ENCODE measurements at regions not wholly inside any gene's neighbourhood (a gene's known extent, or its start where the extent isn't known, plus 50 kb on each side); places are given as distances from the start of the nearest gene placed in this dataset.

- CTCF ChIA-PET, result no interaction called here
- DNase-seq, result no peak
- no peak overlapping the region for H3K4me3 Mint-ChIP-seq
- TF ChIP-seq, protein P1, sequence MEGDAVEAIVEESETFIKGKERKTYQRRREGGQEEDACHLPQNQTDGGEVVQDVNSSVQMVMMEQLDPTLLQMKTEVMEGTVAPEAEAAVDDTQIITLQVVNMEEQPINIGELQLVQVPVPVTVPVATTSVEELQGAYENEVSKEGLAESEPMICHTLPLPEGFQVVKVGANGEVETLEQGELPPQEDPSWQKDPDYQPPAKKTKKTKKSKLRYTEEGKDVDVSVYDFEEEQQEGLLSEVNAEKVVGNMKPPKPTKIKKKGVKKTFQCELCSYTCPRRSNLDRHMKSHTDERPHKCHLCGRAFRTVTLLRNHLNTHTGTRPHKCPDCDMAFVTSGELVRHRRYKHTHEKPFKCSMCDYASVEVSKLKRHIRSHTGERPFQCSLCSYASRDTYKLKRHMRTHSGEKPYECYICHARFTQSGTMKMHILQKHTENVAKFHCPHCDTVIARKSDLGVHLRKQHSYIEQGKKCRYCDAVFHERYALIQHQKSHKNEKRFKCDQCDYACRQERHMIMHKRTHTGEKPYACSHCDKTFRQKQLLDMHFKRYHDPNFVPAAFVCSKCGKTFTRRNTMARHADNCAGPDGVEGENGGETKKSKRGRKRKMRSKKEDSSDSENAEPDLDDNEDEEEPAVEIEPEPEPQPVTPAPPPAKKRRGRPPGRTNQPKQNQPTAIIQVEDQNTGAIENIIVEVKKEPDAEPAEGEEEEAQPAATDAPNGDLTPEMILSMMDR (IDR thresholded peaks at IDR 0.05), result no peak
- ATAC-seq (ENCODE audit: low read depth), result no peak
- H3K27ac Mint-ChIP-seq, result no peak overlapping the region
- no peaks in the 10 kb centered on the region for H3K36me3 Mint-ChIP-seq (ENCODE audit: low read depth)
- no peaks in the 10 kb centered on the region for H3K27me3 Mint-ChIP-seq
- H3K9me3 Mint-ChIP-seq, result no peaks in the 10 kb centered on the region
- intact Hi-C loops (cut with micrococcal nuclease), result no loop called here
- POLR2A ChIA-PET, result no interaction called here
- peaks cover 10% of the 10 kb centered on the region for H3K4me1 Mint-ChIP-seq
Observed at GRCh38 chr14:49050822-49051221, 535.4 kb downstream of the RPS29 start.

- H3K27me3 Mint-ChIP-seq, result no peaks in the 10 kb centered on the region
- ChIA-PET CTCF (no interaction called here), POLR2A (no interaction called here)
- intact Hi-C loops (cut with micrococcal nuclease), result no loop called here
- TF ChIP-seq, protein P1 (IDR thresholded peaks at IDR 0.05), result no peak
- DNase-seq (no peak), ATAC-seq (ENCODE audit: low read depth) (no peak)
- H3K36me3 Mint-ChIP-seq (ENCODE audit: low read depth), result no peaks in the 10 kb centered on the region
- no peaks in the 10 kb centered on the region for H3K9me3 Mint-ChIP-seq
- peaks cover 10% of the 10 kb centered on the region for H3K4me1 Mint-ChIP-seq
- no peak overlapping the region for H3K4me3 Mint-ChIP-seq
- no peak overlapping the region for H3K27ac Mint-ChIP-seq
Observed at GRCh38 chr14:49049711-49050110, 536.5 kb downstream of the RPS29 start.

GRCh38 chr14:49044981-49045380 is 541.2 kb downstream of the RPS29 start:
- TF ChIP-seq, protein P1 (IDR thresholded peaks at IDR 0.05), result no peak
- Mint-ChIP-seq H3K4me3 (no peak overlapping the region), H3K9me3 (no peaks in the 10 kb centered on the region), H3K4me1 (peaks cover 4% of the 10 kb centered on the region), H3K36me3 (ENCODE audit: low read depth) (no peaks in the 10 kb centered on the region), H3K27ac (no peak overlapping the region), H3K27me3 (no peaks in the 10 kb centered on the region)
- ATAC-seq (ENCODE audit: low read depth) (no peak), DNase-seq (no peak)
- ChIA-PET POLR2A (no interaction called here), CTCF (no interaction called here)
- intact Hi-C loops (cut with micrococcal nuclease), result no loop called here

DNA sequence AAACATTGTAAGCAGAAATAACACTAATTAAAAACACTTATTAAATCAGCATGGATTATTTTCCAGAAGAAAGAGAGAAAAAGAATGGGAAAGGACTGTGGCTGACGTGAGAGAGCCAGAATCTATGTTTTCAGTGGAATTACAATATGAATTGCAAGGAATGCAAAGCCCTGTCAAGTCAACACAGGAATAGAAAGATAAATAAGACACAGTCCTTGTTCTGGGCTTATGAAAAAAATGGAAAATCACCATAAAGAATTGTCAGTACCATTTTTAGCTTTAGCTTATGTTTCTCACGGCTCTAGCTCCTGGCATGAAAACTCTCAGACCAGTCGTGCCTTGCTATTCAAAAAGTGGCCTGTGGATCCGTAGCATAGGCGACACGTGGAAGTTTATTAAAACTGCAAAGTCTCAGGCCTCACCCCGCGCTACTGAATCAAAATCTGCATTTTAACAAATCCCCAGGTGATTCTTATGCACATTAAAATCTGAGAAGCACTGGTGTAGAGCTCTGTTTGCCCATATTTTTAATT is 549.1 kb downstream of the RPS29 start:
- Mint-ChIP-seq H3K9me3 (no peaks in the 10 kb centered on the region), H3K36me3 (ENCODE audit: low read depth) (no peaks in the 10 kb centered on the region), H3K4me1 (no peaks in the 10 kb centered on the region), H3K27me3 (no peaks in the 10 kb centered on the region), H3K27ac (no peak overlapping the region), H3K4me3 (no peak overlapping the region)
- ATAC-seq (ENCODE audit: low read depth), result no peak
- no peak for DNase-seq
- CTCF ChIA-PET, result no interaction called here
- TF ChIP-seq, protein P1 (IDR thresholded peaks at IDR 0.05), result no peak
- POLR2A ChIA-PET, result no interaction called here
- intact Hi-C loops (cut with micrococcal nuclease), result no loop called here

DNA sequence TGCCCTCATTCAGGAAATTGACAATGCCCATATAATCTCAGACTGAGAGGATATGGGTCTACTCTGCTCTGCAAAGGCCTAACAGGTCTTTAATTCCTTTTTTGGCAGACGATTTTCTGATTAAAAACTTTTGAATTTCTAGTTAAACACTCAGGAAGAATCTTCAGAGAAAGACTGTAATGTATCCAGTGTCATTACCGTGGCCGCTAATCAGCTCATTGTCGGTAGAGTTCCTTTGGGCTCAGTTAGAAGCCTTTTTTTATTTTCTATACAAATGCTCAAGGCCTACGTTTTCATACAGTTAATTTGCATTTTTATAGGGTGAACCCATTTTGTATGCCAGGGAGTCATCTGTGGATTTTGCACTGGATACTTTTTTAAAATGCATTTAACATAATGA is 549.9 kb downstream of the RPS29 start:
- CTCF ChIA-PET, result no interaction called here
- Mint-ChIP-seq H3K27ac (no peak overlapping the region), H3K4me1 (no peaks in the 10 kb centered on the region), H3K27me3 (no peaks in the 10 kb centered on the region), H3K9me3 (no peaks in the 10 kb centered on the region), H3K36me3 (ENCODE audit: low read depth) (no peaks in the 10 kb centered on the region), H3K4me3 (no peak overlapping the region)
- TF ChIP-seq, protein P1 (IDR thresholded peaks at IDR 0.05), result no peak
- DNase-seq (no peak), ATAC-seq (ENCODE audit: low read depth) (no peak)
- POLR2A ChIA-PET, result no interaction called here
- intact Hi-C loops (cut with micrococcal nuclease), result no loop called here
